ENCODE measurements at regions not wholly inside any gene's neighbourhood (a gene's known extent, or its start where the extent isn't known, plus 50 kb on each side); places are given as distances from the start of the nearest gene placed in this dataset.

GRCh38 chrX:13483773-13484172 lies 85.6 kb upstream of the EGFL6 start:
- TF ChIP-seq CTCF (IDR thresholded peaks at IDR 0.05) (no peak), POLR2A (IDR thresholded peaks at IDR 0.05) (no peak)

Data from uterus (tissue), 2 donors.